HG03097 (cell line): ENCODE measurements at regions not wholly inside any gene's neighbourhood (a gene's known extent, or its start where the extent isn't known, plus 50 kb on each side); places are given as distances from the start of the nearest gene placed in this dataset.

Experiments
- ATAC-seq: cut with Tn5 transposase; IDR thresholded peaks from one replicate; pipeline ENCODE4 v1.9.1; 2021; ENCODE audit not compliant: unreplicated experiment, low FRiP score

- ATAC-seq = no peak
Measured at GRCh38 chr5:5542654-5543053, 120.2 kb downstream of the ICE1 start.

- ATAC-seq = no peak
Measured at GRCh38 chr5:5540065-5540464, 117.6 kb downstream of the ICE1 start.
